SK-N-SH (cell line): ENCODE measurements at regions not wholly inside any gene's neighbourhood (a gene's known extent, or its start where the extent isn't known, plus 50 kb on each side); places are given as distances from the start of the nearest gene placed in this dataset.

ENCODE experiments used
- CTCF ChIA-PET: fragments of 300-600, 350-600 bp; formaldehyde crosslinking; extraction: SDS; loops from one replicate; lab custom pipeline; 2021; lab: Yijun Ruan, JAX
- POLR2A ChIA-PET: fragments of 350-600 bp; sonication (Branson Sonifier 250); formaldehyde crosslinking; extraction: SDS; loops from one replicate; lab custom pipeline; 2020; ENCODE audit warnings: antibody characterized with exemption, inconsistent platforms; lab: Yijun Ruan, JAX
- DNase-seq: peaks from one replicate; pipeline ENCODE4 v3.0.0; 2012
- H2AFZ ChIP-seq: fragments of 200-600 bp; sonication (generic); 2 replicates; pipeline ENCODE4 v1.8.1; 2016; ENCODE audit warnings: antibody characterized with exemption, mild to moderate bottlenecking, low read depth
- H3F3A ChIP-seq: fragments of 200-600 bp; sonication (generic); replicated peaks from 2 replicates; pipeline ENCODE3; 2016; ENCODE audit warnings: antibody characterized with exemption, mild to moderate bottlenecking; ENCODE audit not compliant: insufficient read depth
- H3K27ac ChIP-seq, 2 experiments: fragments of 200-500 bp in 1 of 2; fragments of 200-600 bp in 1 of 2; sonication (Bioruptor generic) in 1 of 2; sonication (generic), shearing (Covaris generic) in 1 of 2; 2 replicates each; pipeline versions ENCODE4 v1.5.1 to v1.6.1; 2014 to 2016; ENCODE audit warnings: low read depth in 2 of 2, inconsistent platforms in 1 of 2, low read length in 1 of 2, mild to moderate bottlenecking in 1 of 2, mixed read lengths in 1 of 2
- H3K27me3 ChIP-seq: fragments of 200-600 bp; sonication (generic), shearing (Covaris generic); 2 replicates; pipeline ENCODE4 v1.6.1; 2016; ENCODE audit warnings: mixed run types; ENCODE audit not compliant: insufficient read depth
- H3K36me3 ChIP-seq, 2 experiments: fragments of 200-500 bp in 1 of 2; fragments of 200-600 bp in 1 of 2; sonication (Bioruptor generic) in 1 of 2; sonication (generic) in 1 of 2; replicated peaks in 1 of 2; 2 replicates each; pipeline versions ENCODE3 to v1.5.1; 2014 to 2016; ENCODE audit warnings: low read length in 1 of 2, mild to moderate bottlenecking in 1 of 2; ENCODE audit not compliant: insufficient read depth in 2 of 2, control insufficient read depth in 1 of 2
- H3K4me1 ChIP-seq, 2 experiments: fragments of 200-500 bp in 1 of 2; fragments of 200-600 bp in 1 of 2; sonication (Bioruptor generic) in 1 of 2; sonication (generic), shearing (Covaris generic) in 1 of 2; 2 replicates each; pipeline versions ENCODE4 v1.5.1 to v1.6.1; 2014 to 2016; ENCODE audit warnings: low read depth in 1 of 2, low read length in 1 of 2, mixed run types in 1 of 2; ENCODE audit not compliant: insufficient read depth in 2 of 2, control insufficient read depth in 1 of 2
- H3K4me2 ChIP-seq: fragments of 200-600 bp; sonication (generic), shearing (Covaris generic); 2 replicates; pipeline ENCODE4 v1.6.1; 2017; ENCODE audit warnings: mixed run types
- H3K4me3 ChIP-seq, 2 experiments: fragments of 200-500 bp in 1 of 2; fragments of 200-600 bp in 1 of 2; sonication (Bioruptor generic) in 1 of 2; sonication (generic), shearing (Covaris generic) in 1 of 2; 2 replicates each; pipeline versions ENCODE4 v1.5.1 to v1.8.1; 2014 to 2016; ENCODE audit warnings: low read depth in 2 of 2, inconsistent platforms in 1 of 2, low read length in 1 of 2, mild to moderate bottlenecking in 1 of 2, mixed read lengths in 1 of 2, moderate library complexity in 1 of 2
- H3K79me2 ChIP-seq: fragments of 200-600 bp; sonication (generic); 2 replicates; pipeline ENCODE4 v1.8.1; 2017; ENCODE audit warnings: mild to moderate bottlenecking; ENCODE audit not compliant: insufficient read depth
- H3K9ac ChIP-seq: fragments of 200-600 bp; sonication (generic); 2 replicates; pipeline ENCODE4 v1.6.1; 2017; ENCODE audit warnings: mixed run types
- H3K9me2 ChIP-seq: fragments of 200-600 bp; sonication (generic); 2 replicates; pipeline ENCODE4 v1.6.1; 2017; ENCODE audit warnings: mixed run types
- H3K9me3 ChIP-seq: fragments of 200-600 bp; sonication (generic); 2 replicates; pipeline ENCODE4 v1.6.1; 2017; ENCODE audit warnings: mixed run types, mild to moderate bottlenecking, moderate library complexity
- H4K20me1 ChIP-seq: fragments of 200-600 bp; sonication (generic); 2 replicates; pipeline ENCODE4 v1.6.1; 2017; ENCODE audit warnings: mild to moderate bottlenecking, mixed run types; ENCODE audit not compliant: insufficient read depth
- CHD2 ChIP-seq: fragments of 150-350 bp; IDR thresholded peaks from 2 replicates; pipeline ENCODE4 v1.6.1; 2018; ENCODE audit warnings: low read length; ENCODE audit not compliant: partially characterized antibody
- EZH2phosphoT487 ChIP-seq: fragments of 200-600 bp; sonication (generic); IDR thresholded peaks from 2 replicates; pipeline ENCODE4 v1.6.1; 2017; ENCODE audit warnings: low read depth, mixed run types, mild to moderate bottlenecking, antibody characterized with exemption, moderate library complexity, borderline replicate concordance
- FOXM1 ChIP-seq: IDR thresholded peaks from 2 replicates; pipeline ENCODE4 v1.4.0; 2012; ENCODE audit warnings: low read depth, mild to moderate bottlenecking
- GABPA ChIP-seq: IDR thresholded peaks from 2 replicates; pipeline ENCODE4 v1.4.0; 2012; ENCODE audit warnings: low read depth, mild to moderate bottlenecking
- GATA2 ChIP-seq: sonication (generic); formaldehyde crosslinking; IDR thresholded peaks from 2 replicates; pipeline ENCODE4 v1.5.0; 2020; ENCODE audit warnings: mild to moderate bottlenecking, missing genetic modification reagents
- JUND ChIP-seq: IDR thresholded peaks from 2 replicates; pipeline ENCODE4 v1.4.0; 2012
- MAX ChIP-seq: IDR thresholded peaks from 2 replicates; pipeline ENCODE4 v1.4.0; 2012; ENCODE audit warnings: low read depth
- MEF2A ChIP-seq: IDR thresholded peaks from 2 replicates; pipeline ENCODE4 v1.4.0; 2012; ENCODE audit warnings: low read depth, borderline replicate concordance
- MXI1 ChIP-seq: IDR thresholded peaks from 2 replicates; pipeline ENCODE4 v1.6.1; 2012; ENCODE audit warnings: mild to moderate bottlenecking, low read depth, low read length, improper control_type of control experiment
- NFIC ChIP-seq: IDR thresholded peaks from 2 replicates; pipeline ENCODE4 v1.4.0; 2012; ENCODE audit warnings: borderline replicate concordance
- NRF1 ChIP-seq: IDR thresholded peaks from 2 replicates; pipeline ENCODE4 v1.6.1; 2012; ENCODE audit warnings: low read depth, mild to moderate bottlenecking, low read length
- PBX3 ChIP-seq: IDR thresholded peaks from 2 replicates; pipeline ENCODE4; 2012
- POLR2AphosphoS5 ChIP-seq: IDR thresholded peaks from 2 replicates; pipeline ENCODE4 v1.6.1; 2012; ENCODE audit warnings: low read depth, low read length
- RAD21 ChIP-seq: IDR thresholded peaks from 2 replicates; pipeline ENCODE4 v1.6.1; 2012; ENCODE audit warnings: mild to moderate bottlenecking, low read length
- RCOR1 ChIP-seq: fragments of 150-350 bp; IDR thresholded peaks from 2 replicates; pipeline ENCODE4 v1.6.1; 2017; ENCODE audit warnings: antibody characterized with exemption, low read length
- RFX5 ChIP-seq: IDR thresholded peaks from 2 replicates; pipeline ENCODE4 v1.6.1; 2012; ENCODE audit warnings: mild to moderate bottlenecking, improper control_type of control experiment, low read length
- SIN3A ChIP-seq: IDR thresholded peaks from 2 replicates; pipeline ENCODE4 v1.6.1; 2012; ENCODE audit warnings: low read depth, mild to moderate bottlenecking, low read length, moderate library complexity, borderline replicate concordance
- SMC3 ChIP-seq: IDR thresholded peaks from 2 replicates; pipeline ENCODE4 v1.6.1; 2012; ENCODE audit warnings: low read depth, low read length, improper control_type of control experiment
- TAF1 ChIP-seq: IDR thresholded peaks from 2 replicates; pipeline ENCODE4 v1.6.1; 2012; ENCODE audit warnings: low read depth, mild to moderate bottlenecking, low read length, moderate library complexity, borderline replicate concordance
- TCF12 ChIP-seq: IDR thresholded peaks from 2 replicates; pipeline ENCODE4 v1.4.0; 2012
- USF2 ChIP-seq: fragments of 150-350 bp; IDR thresholded peaks from 2 replicates; pipeline ENCODE4 v1.6.1; 2017; ENCODE audit warnings: antibody characterized with exemption, low read length, low read depth, borderline replicate concordance
- YY1 ChIP-seq: IDR thresholded peaks from 2 replicates; pipeline ENCODE4 v1.4.0; 2012; ENCODE audit warnings: low read depth, mild to moderate bottlenecking
- WGBS: methylation state at CpG from one replicate; pipeline ENCODE4 v1.1.6; 2017; ENCODE audit warnings: low lambda C conversion rate; 5-methylcytosine and 5-hydroxymethylcytosine counted together

GRCh38 chr10:7098160-7098762, 312.6 kb downstream of the SFMBT2 start (continued):
- no peak for TF ChIP-seq USF2

GRCh38 chr10:7094781-7095180, 316.1 kb downstream of the SFMBT2 start:
- H3K27ac ChIP-seq = no peak overlapping the region
- H3K4me2 ChIP-seq = no peak overlapping the region
- no peak for DNase-seq
- no peaks in the 10 kb centered on the region for H3K36me3 ChIP-seq
- H3K9ac ChIP-seq = no peak overlapping the region
- H2AFZ ChIP-seq = no peak overlapping the region
- H3K27me3 ChIP-seq = no peaks in the 10 kb centered on the region
- TF ChIP-seq USF2 (no peak), JUND (no peak), SMC3 (no peak), RAD21 (no peak), NRF1 (no peak), SIN3A (no peak), TCF12 (no peak), NFIC (no peak), MEF2A (no peak), RFX5 (no peak)
- no peaks in the 10 kb centered on the region for H3K9me3 ChIP-seq
- no peaks in the 10 kb centered on the region for H3F3A ChIP-seq
- no peaks in the 10 kb centered on the region for H3K79me2 ChIP-seq
- CTCF ChIA-PET = no interaction called here
- no peak overlapping the region for H3K4me3 ChIP-seq
- H4K20me1 ChIP-seq = no peaks in the 10 kb centered on the region
- H3K4me1 ChIP-seq = no peaks in the 10 kb centered on the region
- POLR2A ChIA-PET = no interaction called here
- no peaks in the 10 kb centered on the region for H3K9me2 ChIP-seq
- 21% methylated on average over 6 of the region's 6 CpGs for WGBS

GRCh38 chr10:7093368-7093767, 317.5 kb downstream of the SFMBT2 start:
- H3K9me3 ChIP-seq = no peaks in the 10 kb centered on the region
- WGBS = 23% methylated on average over 5 of the region's 5 CpGs
- H3K4me3 ChIP-seq = no peak overlapping the region
- CTCF ChIA-PET = interaction anchor here (0.8 to 1.3 kb wide), 3 partner anchors 10 to 41 kb away, joined by 3 read pairs; no protein-coding TSS in a partner anchor
- H4K20me1 ChIP-seq = no peaks in the 10 kb centered on the region
- no peaks in the 10 kb centered on the region for H3K36me3 ChIP-seq
- no peak for DNase-seq
- no peak overlapping the region for H3K9ac ChIP-seq
- H3K4me2 ChIP-seq = no peak overlapping the region
- H3K27ac ChIP-seq = no peak overlapping the region
- POLR2A ChIA-PET = no interaction called here
- no peaks in the 10 kb centered on the region for H3K9me2 ChIP-seq
- H3K79me2 ChIP-seq = no peaks in the 10 kb centered on the region
- H3K4me1 ChIP-seq = no peaks in the 10 kb centered on the region
- H2AFZ ChIP-seq = no peak overlapping the region
- H3K27me3 ChIP-seq = no peaks in the 10 kb centered on the region
- H3F3A ChIP-seq = no peaks in the 10 kb centered on the region
- no peak for TF ChIP-seq RFX5
- no peak for TF ChIP-seq FOXM1
- no peak for TF ChIP-seq TCF12
- TF ChIP-seq GATA2 (CRISPR knock-in tag) = no peak
- TF ChIP-seq EZH2phosphoT487 = no peak
- no peak for TF ChIP-seq TAF1
- no peak for TF ChIP-seq GABPA
- no peak for TF ChIP-seq PBX3
- no peak for TF ChIP-seq MAX
- no peak for TF ChIP-seq CHD2
- no peak for TF ChIP-seq MXI1
- TF ChIP-seq POLR2AphosphoS5 = no peak
- no peak for TF ChIP-seq USF2
- TF ChIP-seq YY1 = no peak
- TF ChIP-seq RCOR1 = no peak
